ENCODE measurements at regions not wholly inside any gene's neighbourhood (a gene's known extent, or its start where the extent isn't known, plus 50 kb on each side); places are given as distances from the start of the nearest gene placed in this dataset.

DNA sequence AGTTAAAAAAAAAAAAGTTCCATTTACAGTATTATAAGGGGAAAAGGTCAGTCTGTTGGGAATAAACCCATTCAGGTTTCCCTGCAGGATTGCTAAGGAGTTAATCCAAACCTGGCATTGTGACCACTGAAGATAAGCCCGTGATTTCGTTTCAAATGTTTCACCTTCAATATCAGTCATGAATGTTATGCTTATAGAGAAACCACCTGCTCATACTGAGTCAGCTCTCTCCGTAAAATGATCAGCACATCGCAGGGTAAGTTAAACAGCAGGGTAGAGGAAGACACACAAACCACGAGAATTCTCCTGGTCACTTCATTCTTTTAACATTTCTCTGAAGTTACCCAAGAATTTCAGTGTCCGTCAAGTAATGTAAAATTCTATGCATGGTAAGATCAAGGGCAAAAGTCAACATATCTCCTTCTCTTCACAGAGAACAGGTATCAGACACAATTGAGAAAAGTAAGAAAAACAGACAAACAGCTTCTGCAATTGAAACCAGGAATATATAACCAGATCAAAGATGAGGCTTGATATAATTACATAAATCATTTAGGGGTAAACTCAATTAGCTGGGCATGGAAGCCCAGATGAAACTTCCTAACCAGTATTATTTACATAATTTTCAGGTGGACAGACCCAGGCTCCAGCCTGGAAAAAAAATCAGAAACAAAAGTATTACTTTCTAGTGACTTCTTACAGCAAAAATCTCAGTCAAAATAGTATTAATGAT is 67.6 kb upstream of the ARHGEF3 start:
- no peak for DNase-seq (ENCODE audit: low read depth)

DNA sequence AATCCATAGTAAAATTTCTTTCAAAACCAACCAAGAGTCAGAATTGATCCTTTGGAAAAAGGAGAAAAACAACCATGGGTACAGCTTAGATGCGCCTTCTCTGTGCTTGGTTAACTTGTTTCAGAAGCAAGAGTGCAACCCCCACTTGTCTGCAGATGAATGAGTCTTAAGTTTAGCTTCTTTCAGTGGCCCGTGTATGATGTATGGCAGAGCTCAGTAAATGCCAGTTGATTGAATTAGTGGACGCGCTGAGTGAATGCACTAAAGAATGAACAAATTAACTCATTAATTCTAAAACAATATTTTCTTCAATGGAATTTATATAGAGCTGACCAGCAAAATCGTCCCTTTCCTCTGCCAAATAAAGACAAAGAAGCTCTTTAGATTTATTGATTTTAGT is 67.0 kb upstream of the ARHGEF3 start:
- DNase-seq (ENCODE audit: low read depth): no peak

DNA sequence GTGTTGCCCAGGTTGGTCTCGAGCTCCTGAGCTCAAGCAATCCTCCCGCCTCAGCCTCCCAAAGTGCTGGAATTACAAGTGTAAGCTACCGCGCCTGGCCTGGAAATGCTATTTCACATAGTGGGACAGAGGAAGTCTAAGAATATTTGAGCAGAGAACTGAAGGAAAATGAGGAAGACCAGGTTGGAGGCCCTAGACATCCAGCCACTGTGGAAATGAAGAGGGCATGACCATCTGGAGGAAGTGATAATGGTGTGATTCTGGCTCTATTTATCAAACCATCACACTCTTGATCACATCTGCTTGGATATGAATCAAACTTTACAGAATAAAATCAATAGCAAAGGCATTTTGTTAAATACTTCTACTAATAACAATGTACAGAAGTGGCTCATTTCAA is 65.9 kb upstream of the ARHGEF3 start:
- no peak for DNase-seq (ENCODE audit: low read depth)

DNA sequence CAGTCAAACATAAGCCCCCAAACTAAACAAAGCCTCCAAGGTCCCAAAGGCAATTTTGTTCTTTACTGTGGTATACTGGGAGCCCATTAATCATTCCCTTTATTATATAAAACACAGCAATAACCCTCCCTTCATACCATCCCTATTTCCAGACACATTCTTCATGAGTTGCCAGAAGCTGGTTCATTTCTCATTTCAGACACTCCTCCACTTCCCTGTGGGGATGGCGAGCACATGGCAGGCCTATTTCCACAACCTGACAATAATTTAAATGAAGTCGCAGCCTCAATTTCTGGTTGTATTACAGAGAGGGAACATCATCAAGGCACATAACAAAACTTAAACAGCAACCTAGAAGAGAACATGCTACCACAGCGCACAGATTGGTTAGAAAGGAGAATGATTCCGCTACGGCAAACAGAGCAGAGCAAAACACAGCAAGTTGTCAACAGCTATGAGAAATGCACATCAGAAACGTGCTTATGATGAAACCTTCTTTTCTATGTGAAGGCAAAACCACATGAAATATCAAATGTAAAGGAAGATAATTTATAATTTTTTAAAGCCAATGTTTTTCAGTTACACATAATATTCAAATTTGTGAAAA is 63.3 kb upstream of the ARHGEF3 start:
- no peak for DNase-seq (ENCODE audit: low read depth)

DNA sequence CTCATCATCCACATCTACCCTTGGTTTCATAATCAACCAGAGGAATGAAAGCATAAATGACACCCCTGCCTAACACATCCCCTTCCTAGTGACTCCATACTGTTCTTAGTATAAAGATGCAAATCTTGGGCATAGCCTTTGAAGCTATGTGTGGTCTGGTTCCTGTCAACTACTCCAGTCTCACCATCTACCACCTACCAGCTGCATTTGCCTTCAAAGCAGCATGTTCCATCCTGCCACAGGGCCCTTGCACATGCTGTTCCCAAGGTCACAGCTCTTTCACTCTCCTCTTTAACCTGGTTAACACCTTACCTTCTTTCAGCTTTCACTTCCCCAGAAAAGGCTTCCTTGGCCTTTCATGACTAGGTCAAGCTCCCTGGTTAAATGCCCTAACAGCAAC is 62.3 kb upstream of the ARHGEF3 start:
- DNase-seq (ENCODE audit: low read depth): no peak

DNA sequence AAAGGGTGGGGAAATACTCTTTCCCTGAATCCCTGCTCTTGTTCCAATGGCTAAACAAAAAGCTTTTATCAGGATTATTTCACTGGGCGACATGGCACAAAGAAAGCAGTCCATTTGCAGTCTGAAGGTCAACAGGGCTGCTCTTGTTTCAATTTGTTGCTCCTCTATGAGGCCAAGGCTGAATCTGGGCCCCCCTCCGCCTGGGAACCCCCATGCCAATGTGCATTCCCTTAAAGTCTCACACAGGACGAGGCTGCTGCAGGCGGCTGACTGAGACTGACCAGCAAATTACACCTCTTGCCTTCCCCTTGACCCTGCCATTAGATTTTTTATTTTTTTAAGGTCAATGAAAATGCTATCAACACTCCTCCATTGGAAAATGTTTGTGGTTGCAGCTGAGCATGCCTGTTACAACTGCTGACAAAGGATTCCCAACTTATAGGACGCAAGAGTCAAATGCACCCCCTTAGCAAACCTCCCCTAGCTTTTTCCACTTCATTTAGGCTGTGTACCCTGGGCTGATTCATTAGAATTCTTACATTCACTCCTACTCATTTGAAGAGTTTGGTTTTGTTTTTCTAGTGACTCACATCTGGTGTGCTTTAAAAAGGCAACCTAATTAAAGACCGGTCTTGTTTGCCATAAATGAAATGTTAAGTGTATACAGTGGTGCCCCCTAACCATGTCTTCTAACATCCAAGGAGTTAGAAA is 60.8 kb upstream of the ARHGEF3 start:
- peak; percentile 21 for DNase-seq (ENCODE audit: low read depth)

DNA sequence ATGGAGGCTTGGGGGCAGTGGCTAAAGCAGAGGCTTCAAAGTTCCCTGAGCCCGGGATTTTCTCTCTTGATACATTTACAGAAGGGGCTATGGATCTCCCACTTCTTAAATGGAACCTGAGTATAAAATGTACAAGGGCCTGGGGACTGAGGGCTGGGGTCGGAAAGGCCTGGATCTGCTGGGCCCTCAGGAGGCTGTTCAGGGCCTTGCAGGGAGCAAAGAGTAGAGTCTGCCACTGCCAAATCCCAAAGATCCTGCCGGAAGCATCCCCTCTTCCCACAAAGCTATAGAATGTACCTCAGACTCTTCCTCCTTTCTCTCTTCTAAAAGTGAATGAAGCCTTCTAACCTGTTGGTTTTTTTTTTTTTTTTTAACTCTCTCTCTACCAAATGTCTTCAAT is 59.8 kb upstream of the ARHGEF3 start:
- DNase-seq (ENCODE audit: low read depth): no peak

DNA sequence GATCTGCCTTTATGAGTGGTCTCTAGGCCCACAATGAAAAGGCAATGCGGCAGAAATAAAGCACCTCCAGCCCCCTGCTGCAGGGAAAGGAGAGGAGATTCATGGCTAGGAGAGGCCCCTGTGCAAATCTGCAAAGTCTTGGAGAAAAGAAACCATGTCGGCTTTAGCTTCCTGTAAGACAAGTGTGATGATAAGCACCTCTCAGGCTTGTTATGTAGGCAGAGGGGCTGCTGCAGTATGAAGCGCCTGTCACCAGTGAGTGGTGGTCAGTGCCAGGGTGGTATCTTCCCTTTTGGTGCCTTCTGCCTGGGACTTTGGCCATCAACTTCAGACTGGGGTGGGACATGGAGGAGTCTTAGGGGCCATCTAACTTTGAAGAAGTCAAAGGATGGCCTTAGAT is 59.2 kb upstream of the ARHGEF3 start:
- no peak for DNase-seq (ENCODE audit: low read depth)

DNA sequence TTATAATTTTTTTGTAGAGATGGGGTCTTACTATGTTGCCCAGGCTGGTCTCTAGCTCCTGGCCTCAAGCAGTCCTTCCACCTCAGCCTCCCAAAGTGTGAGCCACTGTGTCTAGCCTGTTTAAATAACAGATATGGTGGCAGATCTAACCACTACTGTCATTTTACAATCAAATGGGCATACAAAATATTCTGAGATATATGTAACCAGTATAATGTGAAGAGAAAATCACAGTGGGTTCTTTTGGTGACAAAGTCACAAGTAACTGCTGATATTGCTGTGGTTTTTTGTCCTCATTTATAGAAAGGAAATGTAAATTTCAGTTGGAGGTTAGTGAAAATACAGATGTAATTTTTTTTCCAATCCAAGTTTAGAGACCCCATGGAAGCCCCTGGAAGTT is 58.6 kb upstream of the ARHGEF3 start:
- no peak for DNase-seq (ENCODE audit: low read depth)

DNA sequence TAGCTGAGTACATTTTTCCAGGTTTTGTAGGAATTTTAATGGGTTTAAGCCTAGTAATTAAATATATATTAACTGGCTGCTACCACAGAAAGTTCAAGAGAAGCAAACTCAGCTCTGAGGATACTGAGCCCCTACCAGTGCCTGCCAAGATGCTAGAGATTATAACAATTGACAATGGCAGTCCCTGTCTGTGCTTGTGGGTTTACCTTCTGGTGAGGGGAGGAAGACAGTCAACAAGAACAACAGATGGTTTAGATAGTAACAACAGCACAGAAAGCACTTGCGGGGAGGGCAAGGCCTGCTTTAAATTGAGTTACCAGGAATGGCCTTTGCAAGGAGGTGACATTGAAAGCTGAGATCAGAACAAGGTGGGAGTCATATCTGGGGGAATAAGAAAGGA is 56.6 kb upstream of the ARHGEF3 start:
- peak; percentile 23 for DNase-seq (ENCODE audit: low read depth)

DNA sequence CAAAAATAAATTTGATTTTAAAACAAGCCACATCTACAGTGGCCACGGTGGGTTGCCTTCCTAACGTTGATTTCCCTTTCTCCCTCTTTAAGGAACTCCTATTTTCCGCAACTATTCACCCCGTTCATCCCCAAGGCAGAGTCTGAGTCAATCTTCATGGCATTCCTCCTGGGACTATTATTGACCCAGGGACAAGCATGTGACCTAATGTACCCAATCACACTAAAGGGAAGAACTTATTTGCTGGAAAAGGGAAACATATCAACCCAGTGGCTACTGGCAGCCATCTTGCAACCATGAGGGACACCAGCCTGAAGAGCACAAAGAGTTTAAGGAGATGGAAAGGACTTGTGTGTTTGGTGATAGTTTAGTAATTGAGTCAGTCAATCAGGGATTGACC is 55.4 kb upstream of the ARHGEF3 start:
- no peak for DNase-seq (ENCODE audit: low read depth)

DNA sequence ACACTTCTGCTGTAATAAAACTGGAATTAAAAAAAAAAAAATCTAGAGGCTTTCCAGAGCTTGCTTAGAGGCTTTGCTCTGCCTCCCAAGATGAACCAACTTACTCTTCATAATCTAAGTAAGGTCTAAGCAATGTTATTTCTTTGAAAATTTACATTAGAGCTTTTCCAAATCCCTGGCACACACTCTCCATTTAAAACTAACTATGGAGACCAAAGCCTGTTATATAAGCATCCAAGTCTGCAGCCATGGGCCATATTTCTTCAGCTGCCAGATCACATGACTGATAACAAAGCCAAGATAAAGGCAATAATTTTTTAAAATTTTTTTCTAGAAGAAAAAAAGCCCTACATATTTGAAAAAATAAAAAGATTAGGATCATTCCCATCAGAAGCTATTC is 55.0 kb upstream of the ARHGEF3 start:
- no peak for DNase-seq (ENCODE audit: low read depth)

DNA sequence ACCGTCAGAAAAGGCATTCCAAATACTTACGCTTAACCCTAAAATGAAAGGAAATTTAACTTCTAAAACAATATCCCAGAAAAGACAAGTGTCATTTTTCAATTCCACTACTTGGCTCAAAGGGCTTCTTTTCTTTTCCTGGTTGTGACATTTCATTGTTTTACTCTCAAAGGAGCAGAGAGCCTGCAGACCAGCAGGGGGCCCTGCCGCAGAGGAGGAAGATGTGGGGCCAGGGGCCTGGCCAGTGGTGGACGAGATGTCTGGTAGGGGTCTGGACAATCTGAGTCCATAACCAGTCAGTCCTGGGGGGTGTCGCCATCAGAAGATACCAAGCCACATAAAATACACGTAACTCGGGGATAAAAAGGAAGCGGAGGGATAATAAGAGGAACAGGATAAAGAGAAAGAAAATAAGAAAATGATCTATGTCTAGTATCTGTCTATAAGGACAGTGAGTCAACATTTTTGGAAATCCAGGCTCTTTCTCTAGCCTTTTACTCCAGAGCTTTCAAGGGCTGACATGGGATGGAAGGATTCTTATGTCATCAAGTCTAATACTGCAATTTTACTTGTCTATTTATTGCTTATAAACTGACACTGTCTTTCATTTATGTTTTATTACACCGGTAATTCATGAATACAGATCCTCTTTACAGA is 54.2 kb upstream of the ARHGEF3 start:
- no peak for DNase-seq (ENCODE audit: low read depth)

DNA sequence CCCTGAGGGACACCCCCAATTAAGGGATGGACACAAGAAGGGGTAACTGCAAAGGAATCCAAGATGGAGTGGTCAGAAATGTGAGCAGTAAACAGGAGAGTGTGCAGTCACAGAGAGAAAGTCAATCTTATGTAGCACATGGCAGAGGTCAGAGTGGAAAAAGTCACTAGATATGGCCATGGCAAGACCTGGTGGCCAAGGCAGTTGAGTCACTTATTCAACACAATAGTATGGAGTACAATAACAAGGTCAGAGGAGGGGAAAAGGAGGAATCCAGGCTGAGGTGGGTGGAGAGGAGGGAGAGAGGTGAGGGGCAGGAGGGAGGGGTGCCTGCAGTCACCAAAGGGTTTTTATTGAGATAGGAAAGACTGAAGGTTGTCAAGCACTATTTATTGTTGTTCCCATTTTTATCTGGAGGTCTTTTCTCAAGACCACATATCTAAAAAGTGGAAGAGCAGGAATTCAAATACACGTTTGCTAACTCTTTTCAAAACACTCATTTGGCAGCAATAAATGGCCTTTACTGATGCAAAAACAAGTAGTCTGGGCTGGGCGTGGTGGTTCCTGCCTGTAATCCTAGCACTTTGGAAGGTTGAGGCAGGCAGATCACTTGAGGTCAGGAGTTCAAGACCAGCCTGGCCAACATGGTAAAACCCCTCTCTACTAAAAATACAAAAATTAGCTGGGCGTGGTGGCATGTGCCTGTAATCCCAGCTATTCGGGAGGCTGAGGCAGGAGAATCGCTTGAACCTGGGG is 53.3 kb upstream of the ARHGEF3 start:
- no peak for DNase-seq (ENCODE audit: low read depth)

DNA sequence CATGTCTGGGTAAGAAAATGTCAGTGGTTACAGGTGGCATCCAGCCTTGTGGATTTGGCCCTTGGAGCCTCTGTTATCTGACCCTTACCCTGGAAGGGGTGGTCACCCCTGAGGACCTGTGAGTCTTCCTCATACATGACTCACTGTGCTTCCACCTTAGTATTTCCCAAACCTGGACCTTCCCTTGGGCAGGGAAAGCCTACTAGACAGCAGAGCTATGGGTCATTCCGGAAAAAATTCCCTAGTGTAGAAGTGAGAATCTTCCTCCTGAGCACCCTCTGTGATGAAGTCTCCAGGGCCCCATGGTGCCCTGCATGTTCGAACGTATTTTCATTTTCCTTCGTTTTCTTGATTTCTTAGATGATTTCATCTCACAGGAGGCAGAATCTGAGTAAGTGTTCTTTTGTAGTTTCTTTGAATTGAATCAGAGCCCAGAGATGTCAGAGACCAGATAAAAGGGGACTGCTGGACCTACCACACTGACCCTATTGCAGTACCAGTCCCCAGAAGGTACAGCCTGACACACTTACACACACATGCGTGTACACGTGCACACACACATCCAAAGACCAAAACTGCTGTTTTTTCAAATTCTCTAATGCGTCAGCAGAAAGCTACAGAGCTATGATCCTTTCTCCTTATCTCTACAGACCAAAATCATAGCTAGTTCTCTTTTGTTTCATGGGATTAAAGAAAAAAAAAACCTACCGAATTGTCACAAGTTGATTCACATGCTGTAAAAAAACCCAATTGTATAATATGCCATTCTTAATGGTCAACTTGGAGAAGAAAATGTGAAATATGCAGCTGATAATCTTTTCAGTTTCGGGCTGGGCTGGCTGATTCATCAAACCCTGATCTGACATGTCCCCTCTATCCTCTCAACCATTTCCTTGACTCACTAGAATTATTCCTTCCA is 50.5 kb upstream of the ARHGEF3 start:
- DNase-seq (ENCODE audit: low read depth): no peak

Data from myocyte (in vitro differentiated cells).